ENCODE measurements at regions not wholly inside any gene's neighbourhood (a gene's known extent, or its start where the extent isn't known, plus 50 kb on each side); places are given as distances from the start of the nearest gene placed in this dataset.

DNA sequence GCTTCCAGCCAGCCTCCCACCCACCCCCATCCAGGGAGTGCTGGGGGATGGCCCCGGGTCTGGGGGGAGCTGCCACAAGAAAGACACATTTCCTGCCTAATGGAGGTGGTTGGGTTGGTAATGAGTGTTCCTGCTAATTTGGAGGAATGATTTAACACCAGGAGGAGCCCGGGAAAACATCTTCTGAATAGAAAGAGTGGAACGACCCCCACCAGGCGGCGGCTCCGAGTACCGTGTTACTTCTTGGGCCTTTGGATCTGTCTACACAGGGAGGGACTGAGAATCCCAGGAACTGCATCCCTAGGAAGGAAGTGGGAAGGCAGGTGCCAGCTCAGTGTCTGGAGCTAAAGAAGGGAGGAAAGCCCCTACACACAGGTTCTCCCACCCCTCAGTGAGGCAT, 64.6 kb downstream of the TSPAN17 start:
- no peak overlapping the region for H3K27ac ChIP-seq
- no peaks in the 10 kb centered on the region for H3K27me3 ChIP-seq (ENCODE audit: insufficient read depth, low read depth, severe bottlenecking)
- H3K4me3 ChIP-seq (ENCODE audit: low read depth, low read length), result no peak overlapping the region
- DNase-seq, result no peak
- H3K9me3 ChIP-seq (ENCODE audit: severe bottlenecking), result no peaks in the 10 kb centered on the region
- TF ChIP-seq, protein P1, sequence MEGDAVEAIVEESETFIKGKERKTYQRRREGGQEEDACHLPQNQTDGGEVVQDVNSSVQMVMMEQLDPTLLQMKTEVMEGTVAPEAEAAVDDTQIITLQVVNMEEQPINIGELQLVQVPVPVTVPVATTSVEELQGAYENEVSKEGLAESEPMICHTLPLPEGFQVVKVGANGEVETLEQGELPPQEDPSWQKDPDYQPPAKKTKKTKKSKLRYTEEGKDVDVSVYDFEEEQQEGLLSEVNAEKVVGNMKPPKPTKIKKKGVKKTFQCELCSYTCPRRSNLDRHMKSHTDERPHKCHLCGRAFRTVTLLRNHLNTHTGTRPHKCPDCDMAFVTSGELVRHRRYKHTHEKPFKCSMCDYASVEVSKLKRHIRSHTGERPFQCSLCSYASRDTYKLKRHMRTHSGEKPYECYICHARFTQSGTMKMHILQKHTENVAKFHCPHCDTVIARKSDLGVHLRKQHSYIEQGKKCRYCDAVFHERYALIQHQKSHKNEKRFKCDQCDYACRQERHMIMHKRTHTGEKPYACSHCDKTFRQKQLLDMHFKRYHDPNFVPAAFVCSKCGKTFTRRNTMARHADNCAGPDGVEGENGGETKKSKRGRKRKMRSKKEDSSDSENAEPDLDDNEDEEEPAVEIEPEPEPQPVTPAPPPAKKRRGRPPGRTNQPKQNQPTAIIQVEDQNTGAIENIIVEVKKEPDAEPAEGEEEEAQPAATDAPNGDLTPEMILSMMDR (IDR thresholded peaks at IDR 0.05; ENCODE audit: low read depth, low read length), result no peak
- no peaks in the 10 kb centered on the region for H3K36me3 ChIP-seq

DNA sequence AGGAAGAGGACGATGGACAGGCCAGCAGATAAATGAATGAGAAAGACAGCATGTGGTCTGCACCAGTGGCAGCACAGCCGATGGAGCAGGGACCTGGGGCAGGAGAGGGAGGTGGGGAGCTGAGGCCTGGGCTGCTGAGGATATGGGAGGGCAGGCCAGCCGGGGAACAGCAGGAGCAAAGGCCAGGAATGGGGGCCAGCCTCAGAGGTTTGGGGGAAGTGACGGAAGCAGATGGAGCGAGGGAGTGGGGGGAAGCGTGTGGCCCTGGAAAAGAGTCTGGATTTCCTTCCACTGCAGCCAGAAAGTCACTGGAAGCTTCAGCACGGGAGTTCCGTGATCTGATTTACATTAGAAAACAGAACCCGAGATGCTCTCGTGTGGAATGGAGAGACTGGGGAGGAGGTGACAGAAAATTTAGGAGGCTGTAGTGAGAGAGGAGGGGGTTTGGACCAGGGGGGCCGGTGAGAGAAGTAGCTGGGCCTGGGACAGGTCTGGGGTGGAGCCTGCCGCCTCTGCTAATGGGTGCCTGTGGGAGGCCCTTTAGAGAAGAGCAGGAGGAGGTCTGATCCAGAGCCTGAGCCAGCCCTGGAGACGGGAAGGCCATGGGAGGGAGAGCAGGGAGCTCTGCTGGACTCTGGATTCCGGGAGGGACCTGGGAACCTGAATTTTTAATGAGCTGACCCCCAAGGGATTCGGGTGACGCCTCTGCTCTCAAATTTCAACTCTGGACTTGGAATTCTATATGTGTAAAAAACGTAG, 65.4 kb downstream of the TSPAN17 start:
- Histone ChIP-seq H3K36me3 (no peaks in the 10 kb centered on the region), H3K9me3 (ENCODE audit: severe bottlenecking) (no peaks in the 10 kb centered on the region), H3K4me3 (ENCODE audit: low read depth, low read length) (no peak overlapping the region), H3K27me3 (ENCODE audit: insufficient read depth, low read depth, severe bottlenecking) (no peaks in the 10 kb centered on the region), H3K27ac (no peak overlapping the region)
- no peak for DNase-seq
- TF ChIP-seq, protein P1 (IDR thresholded peaks at IDR 0.05; ENCODE audit: low read depth, low read length), result no peak

DNA sequence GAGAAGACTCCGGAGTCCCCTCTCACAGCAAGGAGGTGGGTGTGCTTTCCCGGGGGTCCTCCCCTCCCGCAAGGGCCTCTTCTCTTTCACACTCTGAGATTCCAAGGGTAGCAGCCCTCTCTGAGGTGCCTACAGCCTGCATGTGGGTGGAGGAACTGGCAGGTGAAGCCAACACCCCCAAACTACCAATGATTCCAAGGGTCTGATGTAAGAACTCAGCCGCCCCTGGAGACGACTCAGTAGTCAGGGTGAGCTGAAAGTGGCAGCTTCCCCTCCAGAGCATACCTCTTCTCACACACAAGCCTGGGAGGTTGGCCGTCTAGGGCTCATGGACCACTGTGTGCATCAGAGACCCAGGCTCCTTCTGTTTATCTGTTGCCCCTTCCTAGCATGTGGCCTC, 66.1 kb downstream of the TSPAN17 start:
- Histone ChIP-seq H3K27me3 (ENCODE audit: insufficient read depth, low read depth, severe bottlenecking) (no peaks in the 10 kb centered on the region), H3K9me3 (ENCODE audit: severe bottlenecking) (no peaks in the 10 kb centered on the region), H3K36me3 (no peaks in the 10 kb centered on the region), H3K4me3 (ENCODE audit: low read depth, low read length) (no peak overlapping the region), H3K27ac (no peak overlapping the region)
- TF ChIP-seq, protein P1 (IDR thresholded peaks at IDR 0.05; ENCODE audit: low read depth, low read length), result no peak
- DNase-seq, result no peak

- H3K27ac ChIP-seq, result no peak overlapping the region
- DNase-seq, result no peak
- H3K9me3 ChIP-seq (ENCODE audit: severe bottlenecking), result no peaks in the 10 kb centered on the region
- H3K27me3 ChIP-seq (ENCODE audit: insufficient read depth, low read depth, severe bottlenecking), result no peaks in the 10 kb centered on the region
- H3K4me3 ChIP-seq (ENCODE audit: low read depth, low read length), result no peak overlapping the region
- TF ChIP-seq, protein P1 (IDR thresholded peaks at IDR 0.05; ENCODE audit: low read depth, low read length), result no peak
- H3K36me3 ChIP-seq, result no peaks in the 10 kb centered on the region
These were observed 66.8 kb downstream of the TSPAN17 start for GRCh38 chr5:176714067-176714466.

- TF ChIP-seq, protein P1 (IDR thresholded peaks at IDR 0.05; ENCODE audit: low read depth, low read length), result no peak
- Histone ChIP-seq H3K4me3 (ENCODE audit: low read depth, low read length) (no peak overlapping the region), H3K36me3 (no peaks in the 10 kb centered on the region), H3K9me3 (ENCODE audit: severe bottlenecking) (no peaks in the 10 kb centered on the region), H3K27ac (no peak overlapping the region), H3K27me3 (ENCODE audit: insufficient read depth, low read depth, severe bottlenecking) (no peaks in the 10 kb centered on the region)
- DNase-seq, result no peak
These were observed 69.0 kb downstream of the TSPAN17 start for GRCh38 chr5:176716320-176716719.

All from WERI-Rb-1 (cell line).